NCI-H1105 (cell line): ENCODE measurements at regions not wholly inside any gene's neighbourhood (a gene's known extent, or its start where the extent isn't known, plus 50 kb on each side); places are given as distances from the start of the nearest gene placed in this dataset.

Source experiments
- DNase-seq: peaks from one replicate; lab custom pipeline; 2025; lab: John Stamatoyannopoulos, UW

- no peak for DNase-seq
Measured at GRCh38 chr15:94056314-94056713, 175.0 kb upstream of the MCTP2 start.

GRCh38 chr15:94053626-94054025 lies 177.7 kb upstream of the MCTP2 start:
- no peak for DNase-seq

GRCh38 chr15:94052711-94053110 lies 178.7 kb upstream of the MCTP2 start:
- no peak for DNase-seq

GRCh38 chr15:94047566-94047965 lies 183.8 kb upstream of the MCTP2 start:
- DNase-seq, result no peak

GRCh38 chr15:94042180-94042928 lies 189.0 kb upstream of the MCTP2 start:
- DNase-seq, result no peak

- DNase-seq, result no peak
Measured at GRCh38 chr15:94041746-94042145, 189.6 kb upstream of the MCTP2 start.

GRCh38 chr15:94040541-94041248 lies 190.7 kb upstream of the MCTP2 start:
- DNase-seq, result no peak

- no peak for DNase-seq
Measured at GRCh38 chr15:94036156-94036555, 195.2 kb upstream of the MCTP2 start.

- no peak for DNase-seq
Measured at GRCh38 chr15:94033683-94034020, 197.7 kb upstream of the MCTP2 start.

- DNase-seq, result no peak
Measured at GRCh38 chr15:94033014-94033682, 198.2 kb upstream of the MCTP2 start.

- DNase-seq, result no peak
Measured at GRCh38 chr15:94032571-94032970, 198.8 kb upstream of the MCTP2 start.

GRCh38 chr15:94031072-94031471 lies 200.3 kb upstream of the MCTP2 start:
- DNase-seq, result no peak

GRCh38 chr15:94029495-94029894 lies 201.9 kb upstream of the MCTP2 start:
- no peak for DNase-seq

GRCh38 chr15:94028809-94029208 lies 202.6 kb upstream of the MCTP2 start:
- no peak for DNase-seq

GRCh38 chr15:94028121-94028520 lies 203.2 kb upstream of the MCTP2 start:
- DNase-seq, result no peak

GRCh38 chr15:94027581-94027980 lies 203.8 kb upstream of the MCTP2 start:
- DNase-seq, result no peak

- DNase-seq, result no peak
Measured at GRCh38 chr15:94026458-94027304, 204.7 kb upstream of the MCTP2 start.

GRCh38 chr15:94023531-94023930 lies 207.8 kb upstream of the MCTP2 start:
- DNase-seq, result no peak

- no peak for DNase-seq
Measured at GRCh38 chr15:94021621-94022320, 209.6 kb upstream of the MCTP2 start.

GRCh38 chr15:94019062-94019461 lies 212.3 kb upstream of the MCTP2 start:
- DNase-seq, result no peak

- no peak for DNase-seq
Measured at GRCh38 chr15:94015324-94015723, 216.0 kb upstream of the MCTP2 start.
